ENCODE measurements at regions not wholly inside any gene's neighbourhood (a gene's known extent, or its start where the extent isn't known, plus 50 kb on each side); places are given as distances from the start of the nearest gene placed in this dataset.

- H3K27me3 ChIP-seq: no peaks in the 10 kb centered on the region
- H3K36me3 ChIP-seq: no peaks in the 10 kb centered on the region
- no peak for ATAC-seq
- no peak for DNase-seq
- TF ChIP-seq POLR2A (IDR thresholded peaks at IDR 0.05) (no peak), CTCF (IDR thresholded peaks at IDR 0.05) (no peak)
- intact Hi-C loops (cut with DNase I): no loop called here
- no peak overlapping the region for H3K27ac ChIP-seq
- 79 to 85% (median 84%) methylated on average over 2 of the region's 2 CpGs for WGBS, 4 donors
- H3K4me3 ChIP-seq: no peak overlapping the region
- H3K4me1 ChIP-seq: no peaks in the 10 kb centered on the region
- H3K9me3 ChIP-seq: peaks cover 0 to 11% (median 0%) of the 10 kb centered on the region in 12 donors
Observed at GRCh38 chr20:54744097-54744496, 268.7 kb downstream of the DOK5 start.

GRCh38 chr20:54742193-54742592, 266.8 kb downstream of the DOK5 start:
- WGBS, 4 donors: 85 to 95% (median 90%) methylated on average over 1 of the region's 1 CpG
- H3K27ac ChIP-seq: no peak overlapping the region
- no peak for DNase-seq
- peaks cover 0 to 7% (median 0%) of the 10 kb centered on the region in 12 donors for H3K9me3 ChIP-seq
- TF ChIP-seq CTCF (IDR thresholded peaks at IDR 0.05): no peak
- no peak for TF ChIP-seq POLR2A (IDR thresholded peaks at IDR 0.05)
- no peak overlapping the region for H3K4me3 ChIP-seq
- no peaks in the 10 kb centered on the region for H3K36me3 ChIP-seq
- intact Hi-C loops (cut with DNase I): no loop called here
- H3K4me1 ChIP-seq: no peaks in the 10 kb centered on the region
- no peaks in the 10 kb centered on the region for H3K27me3 ChIP-seq
- no peak for ATAC-seq

GRCh38 chr20:54736421-54736820, 261.0 kb downstream of the DOK5 start:
- H3K27ac ChIP-seq: no peak overlapping the region
- DNase-seq (no peak), ATAC-seq (no peak)
- TF ChIP-seq POLR2A (IDR thresholded peaks at IDR 0.05) (no peak), CTCF (IDR thresholded peaks at IDR 0.05) (no peak)
- H3K4me1 ChIP-seq: no peaks in the 10 kb centered on the region
- no peak overlapping the region for H3K4me3 ChIP-seq
- WGBS, 4 donors: 88 to 93% (median 90%) methylated on average over 4 of the region's 4 CpGs
- no peaks in the 10 kb centered on the region for H3K36me3 ChIP-seq
- H3K27me3 ChIP-seq: no peaks in the 10 kb centered on the region
- intact Hi-C loops (cut with DNase I): no loop called here
- no peaks in the 10 kb centered on the region for H3K9me3 ChIP-seq

DNA sequence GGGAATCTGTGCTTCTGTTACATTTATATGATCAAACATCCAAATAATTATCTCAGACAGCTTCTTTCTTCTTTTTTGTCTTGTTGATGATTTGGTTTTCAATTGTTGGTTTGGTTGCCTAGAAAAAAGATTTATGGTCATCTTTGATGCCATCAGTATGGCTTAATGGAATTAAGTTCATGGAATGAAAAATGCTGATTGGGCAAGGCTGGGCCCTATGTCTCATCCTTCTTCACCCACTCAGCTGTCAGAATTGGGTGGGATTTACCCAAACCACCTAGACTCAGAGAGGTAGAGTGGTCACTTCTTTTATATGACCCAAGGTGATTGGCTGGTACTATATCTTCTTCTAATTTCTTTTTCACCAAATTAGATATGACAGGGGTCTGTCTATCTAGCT, 258.3 kb downstream of the DOK5 start:
- H3K9me3 ChIP-seq: no peaks in the 10 kb centered on the region
- H3K4me3 ChIP-seq: no peak overlapping the region
- H3K27ac ChIP-seq: no peak overlapping the region
- no peaks in the 10 kb centered on the region for H3K4me1 ChIP-seq
- no peak for DNase-seq
- no peak for ATAC-seq
- intact Hi-C loops (cut with DNase I): no loop called here
- TF ChIP-seq POLR2A (IDR thresholded peaks at IDR 0.05) (no peak), CTCF (IDR thresholded peaks at IDR 0.05) (no peak)
- no peaks in the 10 kb centered on the region for H3K27me3 ChIP-seq
- no peaks in the 10 kb centered on the region for H3K36me3 ChIP-seq
